ENCODE measurements at regions not wholly inside any gene's neighbourhood (a gene's known extent, or its start where the extent isn't known, plus 50 kb on each side); places are given as distances from the start of the nearest gene placed in this dataset.

DNA sequence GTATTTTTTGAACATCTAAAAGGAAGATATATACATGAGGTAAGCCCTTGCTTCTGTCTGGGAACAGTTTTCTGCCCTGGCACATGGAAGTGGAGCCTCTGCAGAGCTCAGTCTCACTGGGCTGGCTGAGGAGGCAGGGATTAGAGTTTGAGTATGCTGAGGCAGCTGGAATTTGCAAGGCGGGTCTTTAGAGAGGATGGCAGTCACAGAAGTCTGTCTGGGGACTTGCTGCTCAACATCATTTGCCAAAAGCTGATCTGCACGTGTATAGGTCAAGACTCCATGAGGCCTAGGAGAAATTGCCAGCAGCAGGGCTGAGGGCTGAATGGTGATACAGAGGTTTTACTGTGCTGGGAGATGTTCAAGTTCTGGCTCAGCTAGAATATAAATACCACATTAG is 163.6 kb upstream of the ANK2 start:
- TF ChIP-seq, protein P1, sequence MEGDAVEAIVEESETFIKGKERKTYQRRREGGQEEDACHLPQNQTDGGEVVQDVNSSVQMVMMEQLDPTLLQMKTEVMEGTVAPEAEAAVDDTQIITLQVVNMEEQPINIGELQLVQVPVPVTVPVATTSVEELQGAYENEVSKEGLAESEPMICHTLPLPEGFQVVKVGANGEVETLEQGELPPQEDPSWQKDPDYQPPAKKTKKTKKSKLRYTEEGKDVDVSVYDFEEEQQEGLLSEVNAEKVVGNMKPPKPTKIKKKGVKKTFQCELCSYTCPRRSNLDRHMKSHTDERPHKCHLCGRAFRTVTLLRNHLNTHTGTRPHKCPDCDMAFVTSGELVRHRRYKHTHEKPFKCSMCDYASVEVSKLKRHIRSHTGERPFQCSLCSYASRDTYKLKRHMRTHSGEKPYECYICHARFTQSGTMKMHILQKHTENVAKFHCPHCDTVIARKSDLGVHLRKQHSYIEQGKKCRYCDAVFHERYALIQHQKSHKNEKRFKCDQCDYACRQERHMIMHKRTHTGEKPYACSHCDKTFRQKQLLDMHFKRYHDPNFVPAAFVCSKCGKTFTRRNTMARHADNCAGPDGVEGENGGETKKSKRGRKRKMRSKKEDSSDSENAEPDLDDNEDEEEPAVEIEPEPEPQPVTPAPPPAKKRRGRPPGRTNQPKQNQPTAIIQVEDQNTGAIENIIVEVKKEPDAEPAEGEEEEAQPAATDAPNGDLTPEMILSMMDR (IDR thresholded peaks at IDR 0.05): no peak
- TF ChIP-seq POLR2AphosphoS5 (IDR thresholded peaks at IDR 0.05): no peak

Measured in gastroesophageal sphincter (tissue), 3 donors.